ENCODE measurements at regions not wholly inside any gene's neighbourhood (a gene's known extent, or its start where the extent isn't known, plus 50 kb on each side); places are given as distances from the start of the nearest gene placed in this dataset.

- TF ChIP-seq, protein P1, sequence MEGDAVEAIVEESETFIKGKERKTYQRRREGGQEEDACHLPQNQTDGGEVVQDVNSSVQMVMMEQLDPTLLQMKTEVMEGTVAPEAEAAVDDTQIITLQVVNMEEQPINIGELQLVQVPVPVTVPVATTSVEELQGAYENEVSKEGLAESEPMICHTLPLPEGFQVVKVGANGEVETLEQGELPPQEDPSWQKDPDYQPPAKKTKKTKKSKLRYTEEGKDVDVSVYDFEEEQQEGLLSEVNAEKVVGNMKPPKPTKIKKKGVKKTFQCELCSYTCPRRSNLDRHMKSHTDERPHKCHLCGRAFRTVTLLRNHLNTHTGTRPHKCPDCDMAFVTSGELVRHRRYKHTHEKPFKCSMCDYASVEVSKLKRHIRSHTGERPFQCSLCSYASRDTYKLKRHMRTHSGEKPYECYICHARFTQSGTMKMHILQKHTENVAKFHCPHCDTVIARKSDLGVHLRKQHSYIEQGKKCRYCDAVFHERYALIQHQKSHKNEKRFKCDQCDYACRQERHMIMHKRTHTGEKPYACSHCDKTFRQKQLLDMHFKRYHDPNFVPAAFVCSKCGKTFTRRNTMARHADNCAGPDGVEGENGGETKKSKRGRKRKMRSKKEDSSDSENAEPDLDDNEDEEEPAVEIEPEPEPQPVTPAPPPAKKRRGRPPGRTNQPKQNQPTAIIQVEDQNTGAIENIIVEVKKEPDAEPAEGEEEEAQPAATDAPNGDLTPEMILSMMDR (optimal IDR thresholded peaks at IDR 0.05 in 1 of 3, IDR thresholded peaks at IDR 0.05 in 1 of 3, conservative IDR thresholded peaks at IDR 0.05 in 1 of 3; ENCODE audit: extremely low read depth in 1 of 3, insufficient read depth in 2 of 3, low read length in 3 of 3): no peak
- TF ChIP-seq EZH2 (IDR thresholded peaks at IDR 0.05; ENCODE audit: low read length): no peak
Observed at GRCh38 chr2:67596871-67597270, 199.7 kb downstream of the ETAA1 start.
